ENCODE measurements at regions not wholly inside any gene's neighbourhood (a gene's known extent, or its start where the extent isn't known, plus 50 kb on each side); places are given as distances from the start of the nearest gene placed in this dataset.

DNA sequence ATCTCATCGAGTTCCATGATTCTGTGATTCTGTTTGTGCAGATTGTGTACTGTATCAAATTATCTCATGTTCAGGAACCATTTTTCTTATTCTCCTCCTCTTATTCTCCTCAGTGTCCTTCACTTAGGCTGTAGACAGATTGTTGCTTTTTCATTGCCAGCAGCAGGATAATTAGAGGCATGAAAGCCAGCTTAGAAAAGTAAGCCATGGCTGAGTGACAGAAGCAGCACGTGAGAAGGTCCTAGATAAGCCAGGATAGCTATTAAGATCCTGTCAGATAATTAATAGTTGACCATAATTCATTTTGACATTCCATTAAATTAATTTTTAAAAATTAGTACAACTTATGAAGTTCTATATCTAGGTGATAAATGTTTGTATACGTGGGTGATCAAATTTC is 60.8 kb upstream of the PRKACB start:
- intact Hi-C loops (cut with DNase I) = no loop called here
- 59 to 68% methylated on average over 3 of the region's 3 CpGs for whole genome bisulfite sequencing, 2 donors
- Histone ChIP-seq H3K4me1 (peaks cover 0 to 16% (median 0%) of the 10 kb centered on the region in 3 donors), H3K36me3 (no peaks in the 10 kb centered on the region), H3K4me3 (no peak overlapping the region), H3K27me3 (no peaks in the 10 kb centered on the region), H3K27ac (no peak overlapping the region), H3K9me3 (no peaks in the 10 kb centered on the region)
- TF ChIP-seq, protein P1, sequence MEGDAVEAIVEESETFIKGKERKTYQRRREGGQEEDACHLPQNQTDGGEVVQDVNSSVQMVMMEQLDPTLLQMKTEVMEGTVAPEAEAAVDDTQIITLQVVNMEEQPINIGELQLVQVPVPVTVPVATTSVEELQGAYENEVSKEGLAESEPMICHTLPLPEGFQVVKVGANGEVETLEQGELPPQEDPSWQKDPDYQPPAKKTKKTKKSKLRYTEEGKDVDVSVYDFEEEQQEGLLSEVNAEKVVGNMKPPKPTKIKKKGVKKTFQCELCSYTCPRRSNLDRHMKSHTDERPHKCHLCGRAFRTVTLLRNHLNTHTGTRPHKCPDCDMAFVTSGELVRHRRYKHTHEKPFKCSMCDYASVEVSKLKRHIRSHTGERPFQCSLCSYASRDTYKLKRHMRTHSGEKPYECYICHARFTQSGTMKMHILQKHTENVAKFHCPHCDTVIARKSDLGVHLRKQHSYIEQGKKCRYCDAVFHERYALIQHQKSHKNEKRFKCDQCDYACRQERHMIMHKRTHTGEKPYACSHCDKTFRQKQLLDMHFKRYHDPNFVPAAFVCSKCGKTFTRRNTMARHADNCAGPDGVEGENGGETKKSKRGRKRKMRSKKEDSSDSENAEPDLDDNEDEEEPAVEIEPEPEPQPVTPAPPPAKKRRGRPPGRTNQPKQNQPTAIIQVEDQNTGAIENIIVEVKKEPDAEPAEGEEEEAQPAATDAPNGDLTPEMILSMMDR (IDR thresholded peaks at IDR 0.05) = no peak
- DNase-seq = no peak

DNA sequence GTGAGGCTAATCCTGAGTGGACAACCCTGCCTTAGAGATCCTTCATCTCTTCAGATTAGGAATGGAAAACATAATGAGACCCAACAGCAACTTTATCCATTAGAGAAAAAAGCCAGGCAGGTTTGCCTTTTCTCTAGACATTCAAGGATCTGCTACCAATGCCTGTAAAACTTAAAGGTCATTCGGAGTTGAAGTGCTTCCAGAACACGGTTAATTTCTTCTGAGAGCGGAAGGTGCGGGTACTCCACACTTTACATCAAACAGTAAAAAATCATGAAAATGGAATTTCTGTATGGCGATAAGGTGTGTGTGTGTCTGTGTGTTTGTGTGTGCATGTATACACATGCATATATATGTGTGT is 65.2 kb upstream of the PRKACB start:
- TF ChIP-seq, protein P1 (IDR thresholded peaks at IDR 0.05) = no peak
- TF ChIP-seq POLR2A (IDR thresholded peaks at IDR 0.05) = no peak
- H3K4me3 ChIP-seq = peak overlapping the region; percentile 78 to 90 (median 82)
- H3K36me3 ChIP-seq = no peaks in the 10 kb centered on the region
- WGBS, 2 donors = 44 to 57% methylated on average over 5 of the region's 5 CpGs
- H3K4me1 ChIP-seq = peaks cover 0 to 30% (median 0%) of the 10 kb centered on the region in 3 donors
- intact Hi-C loops (cut with DNase I) = no loop called here
- no peaks in the 10 kb centered on the region for H3K27me3 ChIP-seq
- peak overlapping the region in 3 of 4 donors; percentile 88 to 93 (median 89) for H3K27ac ChIP-seq
- DNase-seq = no peak
- H3K9me3 ChIP-seq = no peaks in the 10 kb centered on the region

DNA sequence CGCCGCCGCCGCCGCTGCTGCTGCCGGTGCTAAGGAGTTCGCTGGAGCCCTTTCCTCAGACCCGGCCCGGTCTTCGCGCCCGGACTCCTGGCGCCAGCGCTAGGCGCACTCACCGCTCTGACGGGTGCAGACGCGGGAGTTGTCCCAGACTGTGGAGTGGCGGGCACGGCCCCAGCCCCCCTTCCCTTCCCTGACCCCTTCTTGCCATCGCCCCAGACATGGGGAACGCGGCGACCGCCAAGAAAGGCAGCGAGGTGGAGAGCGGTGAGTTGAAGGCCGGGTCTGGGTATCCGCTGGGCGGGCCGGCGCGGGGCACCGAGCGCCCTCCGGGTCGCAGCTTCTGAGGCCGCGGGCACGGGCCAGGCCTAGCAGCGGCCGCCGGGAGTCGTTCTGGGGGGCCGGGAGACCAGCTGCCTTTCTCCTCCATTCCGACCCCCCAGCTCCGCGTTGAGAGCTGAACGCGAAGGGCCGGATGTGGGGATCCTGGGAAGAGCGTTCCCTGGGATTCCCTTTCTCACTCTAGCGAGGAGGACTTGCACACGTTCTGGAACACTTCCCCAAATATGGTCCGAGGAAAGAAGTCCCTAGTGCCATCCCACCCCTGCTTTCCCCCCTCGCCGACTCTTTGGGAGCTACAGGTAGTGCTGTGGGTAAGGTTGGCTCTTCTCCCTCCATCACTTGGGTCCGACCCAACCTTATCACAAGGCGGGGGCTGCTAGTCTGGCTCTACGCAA is 65.8 kb upstream of the PRKACB start:
- peak overlapping the region; percentile 79 to 93 (median 88) for H3K27ac ChIP-seq
- H3K4me3 ChIP-seq = peak overlapping the region; percentile 78 to 90 (median 82)
- intact Hi-C loops (cut with DNase I) = no loop called here
- WGBS, 2 donors = 1 to 4% methylated on average over 10 to 13 of the region's 61 CpGs
- H3K27me3 ChIP-seq = no peaks in the 10 kb centered on the region
- no peak for DNase-seq
- H3K36me3 ChIP-seq = no peaks in the 10 kb centered on the region
- TF ChIP-seq, protein P1 (IDR thresholded peaks at IDR 0.05) = no peak
- TF ChIP-seq POLR2A (IDR thresholded peaks at IDR 0.05) = no peak
- peaks cover 0 to 30% (median 0%) of the 10 kb centered on the region in 3 donors for H3K4me1 ChIP-seq
- H3K9me3 ChIP-seq = no peaks in the 10 kb centered on the region

DNA sequence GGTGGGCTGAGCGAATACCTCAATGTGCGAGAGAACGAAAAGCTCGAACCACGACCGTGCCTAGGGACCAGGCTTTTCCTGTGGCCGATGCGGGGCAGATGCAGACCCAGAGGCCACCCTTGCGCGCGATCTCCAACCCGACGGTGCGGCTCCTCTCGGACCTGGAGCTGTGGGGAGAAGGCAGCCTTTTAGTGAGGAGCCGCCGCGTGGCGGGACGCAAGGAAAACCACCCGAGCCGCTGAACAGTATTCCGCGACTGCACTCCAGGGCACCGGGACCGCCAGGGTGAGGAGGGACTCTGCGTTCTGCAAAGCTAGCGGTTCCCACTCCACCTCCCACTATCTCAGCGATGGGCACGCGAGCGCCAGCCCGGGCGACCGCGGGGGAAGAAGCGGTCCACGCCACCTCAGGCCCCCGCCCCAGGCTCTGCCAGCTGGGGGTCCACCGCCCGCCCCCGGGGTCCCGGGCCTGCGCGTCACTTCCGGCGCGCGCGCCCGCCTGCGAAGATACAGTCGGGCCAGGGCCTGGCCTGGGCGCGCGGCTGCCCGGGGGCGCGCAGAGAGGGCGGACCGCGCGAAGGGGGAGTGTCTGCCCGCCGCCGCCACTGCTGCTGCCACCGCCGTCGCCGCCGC is 66.5 kb upstream of the PRKACB start:
- intact Hi-C loops (cut with DNase I) = no loop called here
- no peak for DNase-seq
- TF ChIP-seq POLR2A (IDR thresholded peaks at IDR 0.05) = peak in 2 of 4 donors; percentile 12 to 61
- TF ChIP-seq, protein P1 (IDR thresholded peaks at IDR 0.05) = no peak
- no peaks in the 10 kb centered on the region for H3K27me3 ChIP-seq
- H3K4me1 ChIP-seq = peaks cover 0 to 30% (median 0%) of the 10 kb centered on the region in 3 donors
- H3K27ac ChIP-seq = peak overlapping the region; percentile 79 to 93 (median 88)
- 0 to 1% methylated on average over 9 to 26 of the region's 71 CpGs for WGBS, 2 donors
- peak overlapping the region; percentile 78 to 90 (median 82) for H3K4me3 ChIP-seq
- H3K36me3 ChIP-seq = no peaks in the 10 kb centered on the region
- no peaks in the 10 kb centered on the region for H3K9me3 ChIP-seq

DNA sequence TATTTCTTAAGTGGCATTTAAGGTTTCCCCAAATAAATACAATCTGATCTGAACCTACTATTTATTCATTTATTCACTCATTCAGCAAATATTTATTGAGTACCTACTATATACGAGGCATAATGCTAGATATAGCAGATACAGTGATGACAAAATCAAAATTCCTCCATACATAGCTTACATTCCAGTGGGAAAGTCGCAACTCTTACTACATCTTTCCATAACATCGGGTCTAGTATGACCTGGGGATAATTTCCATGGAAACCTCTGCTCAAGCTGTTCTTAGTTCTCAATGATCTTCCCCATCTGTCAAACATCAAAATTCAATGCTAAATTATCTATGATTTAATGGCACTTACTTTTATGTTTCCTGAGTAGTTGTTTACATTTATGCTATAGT is 70.8 kb upstream of the PRKACB start:
- 90 to 95% methylated on average over 3 of the region's 3 CpGs for WGBS, 2 donors
- DNase-seq = no peak

More for the DNA sequence above, 70.8 kb upstream of the PRKACB start:
- Histone ChIP-seq H3K27me3 (no peaks in the 10 kb centered on the region), H3K4me1 (peaks cover 0 to 13% (median 0%) of the 10 kb centered on the region in 3 donors), H3K27ac (no peak overlapping the region), H3K36me3 (no peaks in the 10 kb centered on the region), H3K9me3 (no peaks in the 10 kb centered on the region), H3K4me3 (no peak overlapping the region)
- TF ChIP-seq POLR2A (IDR thresholded peaks at IDR 0.05) = no peak
- TF ChIP-seq, protein P1 (IDR thresholded peaks at IDR 0.05) = no peak
- intact Hi-C loops (cut with DNase I) = no loop called here

Measured in esophagus squamous epithelium (tissue), 5 donors.